DOHH2 (cell line): ENCODE measurements at regions not wholly inside any gene's neighbourhood (a gene's known extent, or its start where the extent isn't known, plus 50 kb on each side); places are given as distances from the start of the nearest gene placed in this dataset.

Source experiments
- H3F3A ChIP-seq: fragments of 200-600 bp; sonication (generic), shearing (Covaris generic); 2 replicates; pipeline ENCODE4 v1.6.0; 2016; ENCODE audit warnings: antibody characterized with exemption, mild to moderate bottlenecking; ENCODE audit not compliant: control insufficient read depth, insufficient read depth
- H3K27ac ChIP-seq: fragments of 200-600 bp; sonication (generic); 2 replicates; pipeline ENCODE4 v1.5.1; 2014; ENCODE audit warnings: low read depth, mild to moderate bottlenecking, low read length, moderate library complexity
- H3K27me3 ChIP-seq: fragments of 200-600 bp; sonication (generic); 2 replicates; pipeline ENCODE4 v1.6.1; 2014; ENCODE audit warnings: mild to moderate bottlenecking, low read length, mixed read lengths; ENCODE audit not compliant: control insufficient read depth
- H3K36me3 ChIP-seq: fragments of 200-600 bp; sonication (generic); 2 replicates; pipeline ENCODE4 v1.6.1; 2014; ENCODE audit warnings: mild to moderate bottlenecking, low read length, moderate library complexity, mixed read lengths; ENCODE audit not compliant: control insufficient read depth
- H3K4me1 ChIP-seq: fragments of 200-600 bp; sonication (generic); 2 replicates; pipeline ENCODE4 v1.6.1; 2014; ENCODE audit warnings: mild to moderate bottlenecking, low read length, mixed read lengths; ENCODE audit not compliant: control insufficient read depth
- H3K4me2 ChIP-seq: fragments of 200-600 bp; sonication (generic); 2 replicates; pipeline ENCODE4 v1.6.0; 2014; ENCODE audit warnings: mild to moderate bottlenecking, low read length, moderate library complexity
- H3K4me3 ChIP-seq: fragments of 200-600 bp; sonication (generic); 2 replicates; pipeline ENCODE4 v1.5.1; 2014; ENCODE audit warnings: mild to moderate bottlenecking, low read length, mixed read lengths
- H3K79me2 ChIP-seq: fragments of 200-600 bp; sonication (generic); 2 replicates; pipeline ENCODE4 v1.6.1; 2014; ENCODE audit warnings: mild to moderate bottlenecking, low read length, mixed read lengths; ENCODE audit not compliant: control insufficient read depth
- H3K9me2 ChIP-seq: fragments of 200-600 bp; sonication (generic); replicated peaks from 2 replicates; pipeline ENCODE4 v1.6.1; 2014; ENCODE audit warnings: mild to moderate bottlenecking, low read length, mixed read lengths; ENCODE audit not compliant: control insufficient read depth
- H3K9me3 ChIP-seq: fragments of 200-600 bp; sonication (generic); 2 replicates; pipeline ENCODE4 v1.6.1; 2014; ENCODE audit warnings: antibody characterized with exemption, low read length, mixed read lengths; ENCODE audit not compliant: control insufficient read depth, insufficient read depth
- H4K20me1 ChIP-seq: fragments of 200-600 bp; sonication (generic); 2 replicates; pipeline ENCODE4 v1.6.0; 2014; ENCODE audit warnings: low read depth, mild to moderate bottlenecking, antibody characterized with exemption, low read length, moderate library complexity; ENCODE audit not compliant: control insufficient read depth, insufficient read depth
- EZH2phosphoT487 ChIP-seq: fragments of 200-600 bp; sonication (generic); IDR thresholded peaks from 2 replicates; pipeline ENCODE4 v1.6.1; 2017; ENCODE audit warnings: borderline replicate concordance, mild to moderate bottlenecking, antibody characterized with exemption, low read length, moderate library complexity, mixed read lengths
- TF ChIP-seq, protein P1 (sequence below): fragments of 200-600 bp; sonication (generic); IDR thresholded peaks from one replicate; pipeline ENCODE4 v1.5.1; 2014; ENCODE audit warnings: antibody characterized with exemption, mild to moderate bottlenecking, low read depth, low read length; ENCODE audit not compliant: poor library complexity, severe bottlenecking

DNA sequence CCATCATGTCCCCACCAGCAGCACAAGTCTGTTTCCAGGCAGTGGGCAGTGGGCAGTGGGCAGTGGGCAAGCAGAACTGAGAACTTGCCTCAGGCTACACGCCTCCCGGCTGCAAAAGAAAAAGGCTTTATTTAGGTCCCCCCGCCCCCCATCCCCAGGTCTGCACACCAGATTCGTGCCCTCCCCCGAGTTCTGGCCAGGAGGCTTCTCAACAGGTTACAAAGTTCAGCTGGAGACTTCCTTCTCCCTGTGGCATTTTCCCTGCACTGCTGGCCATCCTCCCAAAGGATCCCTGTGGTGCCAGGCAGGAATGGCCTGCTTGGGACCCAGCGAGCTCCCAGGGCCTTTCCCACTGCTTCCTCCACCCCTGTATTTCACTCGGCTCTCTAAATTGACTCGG, 97.0 kb upstream of the TRIM2 start:
- no peaks in the 10 kb centered on the region for H3K9me3 ChIP-seq
- H3K27ac ChIP-seq = no peak overlapping the region
- H3K4me2 ChIP-seq = no peak overlapping the region
- H3K9me2 ChIP-seq = no peaks in the 10 kb centered on the region
- peaks cover 34% of the 10 kb centered on the region for H3K27me3 ChIP-seq
- H3F3A ChIP-seq = no peaks in the 10 kb centered on the region
- no peaks in the 10 kb centered on the region for H4K20me1 ChIP-seq
- H3K79me2 ChIP-seq = no peaks in the 10 kb centered on the region
- H3K36me3 ChIP-seq = no peaks in the 10 kb centered on the region
- no peaks in the 10 kb centered on the region; the same call in 1 of the 2 replicates for H3K4me1 ChIP-seq
- TF ChIP-seq, protein P1, sequence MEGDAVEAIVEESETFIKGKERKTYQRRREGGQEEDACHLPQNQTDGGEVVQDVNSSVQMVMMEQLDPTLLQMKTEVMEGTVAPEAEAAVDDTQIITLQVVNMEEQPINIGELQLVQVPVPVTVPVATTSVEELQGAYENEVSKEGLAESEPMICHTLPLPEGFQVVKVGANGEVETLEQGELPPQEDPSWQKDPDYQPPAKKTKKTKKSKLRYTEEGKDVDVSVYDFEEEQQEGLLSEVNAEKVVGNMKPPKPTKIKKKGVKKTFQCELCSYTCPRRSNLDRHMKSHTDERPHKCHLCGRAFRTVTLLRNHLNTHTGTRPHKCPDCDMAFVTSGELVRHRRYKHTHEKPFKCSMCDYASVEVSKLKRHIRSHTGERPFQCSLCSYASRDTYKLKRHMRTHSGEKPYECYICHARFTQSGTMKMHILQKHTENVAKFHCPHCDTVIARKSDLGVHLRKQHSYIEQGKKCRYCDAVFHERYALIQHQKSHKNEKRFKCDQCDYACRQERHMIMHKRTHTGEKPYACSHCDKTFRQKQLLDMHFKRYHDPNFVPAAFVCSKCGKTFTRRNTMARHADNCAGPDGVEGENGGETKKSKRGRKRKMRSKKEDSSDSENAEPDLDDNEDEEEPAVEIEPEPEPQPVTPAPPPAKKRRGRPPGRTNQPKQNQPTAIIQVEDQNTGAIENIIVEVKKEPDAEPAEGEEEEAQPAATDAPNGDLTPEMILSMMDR = no peak
- TF ChIP-seq EZH2phosphoT487 = no peak
- H3K4me3 ChIP-seq = no peak overlapping the region

DNA sequence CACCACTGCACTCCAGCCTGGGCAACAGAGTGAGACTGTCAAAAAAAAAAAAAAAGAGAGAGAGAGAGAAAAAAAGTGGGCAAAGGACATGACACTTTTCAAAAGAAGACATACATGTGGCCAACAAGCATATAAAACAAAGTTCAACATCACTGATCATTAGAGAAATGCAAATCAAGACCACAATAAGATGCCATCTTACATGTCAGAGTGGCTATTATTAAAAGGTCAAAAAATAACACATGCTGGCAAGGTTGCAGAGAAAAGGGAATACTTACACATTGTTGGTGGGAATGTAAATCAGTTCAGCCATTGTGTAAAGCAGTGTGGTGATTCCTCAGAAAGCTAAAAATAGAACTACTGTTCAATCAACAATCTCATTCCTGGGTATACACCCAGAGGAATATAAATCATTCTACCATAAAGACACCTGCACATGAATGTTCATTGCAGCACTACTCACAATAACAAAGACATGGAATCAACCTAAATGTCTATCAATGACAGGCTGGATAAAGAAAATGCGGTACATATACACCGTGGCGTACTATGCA, 94.9 kb upstream of the TRIM2 start:
- Histone ChIP-seq H3K4me1 (no peaks in the 10 kb centered on the region; the same call in 1 of the 2 replicates), H4K20me1 (no peaks in the 10 kb centered on the region), H3K79me2 (no peaks in the 10 kb centered on the region), H3K9me2 (no peaks in the 10 kb centered on the region), H3F3A (no peaks in the 10 kb centered on the region), H3K27ac (no peak overlapping the region), H3K4me3 (no peak overlapping the region), H3K4me2 (no peak overlapping the region), H3K27me3 (peaks cover 54% of the 10 kb centered on the region), H3K36me3 (no peaks in the 10 kb centered on the region), H3K9me3 (no peaks in the 10 kb centered on the region)
- no peak for TF ChIP-seq EZH2phosphoT487
- TF ChIP-seq, protein P1 = no peak

DNA sequence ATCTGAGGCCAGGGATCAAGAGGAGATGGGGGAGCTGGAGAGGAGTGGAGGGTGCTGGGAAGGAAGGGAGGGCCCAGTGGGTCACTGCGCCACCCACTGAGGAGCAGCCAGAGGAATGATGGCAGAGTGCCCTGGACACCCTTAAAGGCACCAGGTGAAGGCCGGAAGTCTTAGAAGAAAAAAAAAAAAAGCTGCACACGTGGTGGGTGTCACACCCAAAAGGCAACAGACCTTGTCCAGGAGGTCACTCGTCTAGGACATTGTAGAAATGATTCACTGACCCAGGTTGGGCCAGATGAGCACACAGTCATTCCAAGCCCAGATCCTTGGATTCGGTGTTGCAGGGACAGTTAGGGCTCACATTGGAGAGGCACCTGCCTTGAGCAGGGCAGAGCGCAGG, 93.5 kb upstream of the TRIM2 start:
- TF ChIP-seq EZH2phosphoT487 = no peak
- no peaks in the 10 kb centered on the region for H3K9me2 ChIP-seq
- no peaks in the 10 kb centered on the region for H4K20me1 ChIP-seq
- H3K27me3 ChIP-seq = peaks cover 59% of the 10 kb centered on the region
- H3K4me3 ChIP-seq = no peak overlapping the region
- no peaks in the 10 kb centered on the region for H3K9me3 ChIP-seq
- H3K79me2 ChIP-seq = no peaks in the 10 kb centered on the region
- H3K4me1 ChIP-seq = no peaks in the 10 kb centered on the region; the same call in 1 of the 2 replicates
- H3F3A ChIP-seq = no peaks in the 10 kb centered on the region
- H3K36me3 ChIP-seq = no peaks in the 10 kb centered on the region
- no peak overlapping the region for H3K27ac ChIP-seq
- no peak overlapping the region for H3K4me2 ChIP-seq

DNA sequence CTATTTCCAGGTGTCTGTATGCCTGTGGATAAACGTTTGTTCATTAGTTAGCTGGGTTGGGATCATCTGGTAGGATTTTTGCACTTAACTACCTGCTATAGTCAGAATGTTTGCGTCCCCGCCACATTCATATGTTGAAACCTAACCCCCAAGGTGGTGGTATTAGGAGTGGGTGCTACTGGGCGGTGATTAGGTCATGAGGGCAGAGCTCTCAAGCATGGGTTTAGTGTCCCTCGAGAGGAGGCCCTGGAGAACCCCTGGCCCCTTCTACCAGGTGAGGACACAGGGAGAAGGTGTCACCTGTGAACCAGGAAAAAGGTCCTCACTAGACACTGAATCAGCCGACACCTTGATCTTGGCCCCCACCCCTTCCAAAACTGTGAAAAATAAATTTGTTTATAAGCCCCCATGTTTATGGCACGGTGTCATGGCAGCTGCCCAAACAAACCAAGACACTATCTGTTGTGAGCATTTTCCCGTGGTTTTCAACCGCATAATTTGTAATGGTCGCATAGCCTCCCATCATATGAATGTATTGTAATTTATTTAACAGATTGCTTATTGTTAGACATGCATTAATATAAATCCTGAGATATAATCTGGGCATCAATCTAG, 92.7 kb upstream of the TRIM2 start:
- Histone ChIP-seq H4K20me1 (no peaks in the 10 kb centered on the region), H3K4me3 (no peak overlapping the region), H3K36me3 (no peaks in the 10 kb centered on the region), H3K9me2 (no peaks in the 10 kb centered on the region), H3K79me2 (no peaks in the 10 kb centered on the region), H3K4me1 (no peaks in the 10 kb centered on the region; the same call in 1 of the 2 replicates), H3K27me3 (peaks cover 65% of the 10 kb centered on the region), H3K4me2 (no peak overlapping the region), H3K9me3 (no peaks in the 10 kb centered on the region), H3K27ac (no peak overlapping the region), H3F3A (no peaks in the 10 kb centered on the region)
- TF ChIP-seq EZH2phosphoT487 = no peak
- TF ChIP-seq, protein P1 = no peak
